WTC11 (cell line): ENCODE measurements at regions not wholly inside any gene's neighbourhood (a gene's known extent, or its start where the extent isn't known, plus 50 kb on each side); places are given as distances from the start of the nearest gene placed in this dataset.

Experiments used
- ATAC-seq: fragments of 200-7000 bp; cut with Tn5 transposase; 2 replicates; pipeline ENCODE4 v1.10.0; 2021; ENCODE audit warnings: mild to moderate bottlenecking, moderate library complexity
- CTCF ChIA-PET: fragments of 300-600 bp; sonication (Branson Sonifier 250); formaldehyde crosslinking; loops from one replicate; lab custom pipeline; 2021; ENCODE audit warnings: antibody characterized with exemption; lab: Charles Lee
- POLR2A ChIA-PET: fragments of 350-600 bp; sonication (Branson Sonifier 250); formaldehyde crosslinking; loops from one replicate; lab custom pipeline; 2021; ENCODE audit warnings: antibody characterized with exemption; lab: Charles Lee
- DNase-seq: peaks from one replicate; pipeline ENCODE4 v3.0.0; 2021; ENCODE audit warnings: low spot score
- H3K27ac Mint-ChIP-seq: 2 replicates; pipeline ENCODE4 v1.8.0; 2021; ENCODE audit warnings: mixed read lengths
- H3K27me3 Mint-ChIP-seq: 2 replicates; pipeline ENCODE4 v1.8.0; 2021; ENCODE audit warnings: low read depth, mild to moderate bottlenecking, moderate library complexity, mixed read lengths
- H3K36me3 Mint-ChIP-seq: 2 replicates; pipeline ENCODE4 v1.8.0; 2021; ENCODE audit warnings: mixed read lengths
- H3K4me1 Mint-ChIP-seq: 2 replicates; pipeline ENCODE4 v1.8.0; 2022; ENCODE audit warnings: mixed read lengths
- H3K4me3 Mint-ChIP-seq: 2 replicates; pipeline ENCODE4 v1.8.0; 2021; ENCODE audit warnings: mild to moderate bottlenecking, moderate library complexity, mixed read lengths
- H3K9me3 Mint-ChIP-seq: 2 replicates; pipeline ENCODE4 v1.8.0; 2021; ENCODE audit warnings: mixed read lengths
- CREB1 ChIP-seq: sonication (generic); formaldehyde crosslinking; IDR thresholded peaks from 2 replicates; pipeline ENCODE4 v1.8.0; 2023; ENCODE audit warnings: mild to moderate bottlenecking, missing genetic modification reagents
- EMX1 ChIP-seq: fragments of 250-450 bp; sonication (Bioruptor Pico); IDR thresholded peaks from 2 replicates; pipeline ENCODE4 v1.8.0; 2021; ENCODE audit warnings: mild to moderate bottlenecking
- GTF2I ChIP-seq: fragments of 250-450 bp; sonication (Bioruptor Pico); conservative IDR thresholded peaks from 2 replicates; pipeline ENCODE4 v1.4.0; 2021; ENCODE audit warnings: mild to moderate bottlenecking
- NFATC4 ChIP-seq: fragments of 250-450 bp; sonication (Bioruptor Pico); IDR thresholded peaks from 2 replicates; pipeline ENCODE4 v1.9.0; 2021; ENCODE audit warnings: mild to moderate bottlenecking
- NFYB ChIP-seq: sonication (generic); formaldehyde crosslinking; conservative IDR thresholded peaks from 2 replicates; pipeline ENCODE4 v1.8.0; 2022; ENCODE audit warnings: low read depth, missing genetic modification reagents
- ZNF219 ChIP-seq: sonication (generic); formaldehyde crosslinking; IDR thresholded peaks from 2 replicates; pipeline ENCODE4 v1.8.0; 2023; ENCODE audit warnings: missing genetic modification reagents, mild to moderate bottlenecking, borderline replicate concordance
- ZNF317 ChIP-seq: sonication (generic); formaldehyde crosslinking; IDR thresholded peaks from 2 replicates; pipeline ENCODE4 v1.8.1; 2023; ENCODE audit warnings: low read depth, mild to moderate bottlenecking, moderate library complexity, missing genetic modification reagents, borderline replicate concordance
- TF ChIP-seq, protein P1 (sequence below): sonication (generic); formaldehyde crosslinking; IDR thresholded peaks from 2 replicates; pipeline ENCODE4 v1.8.0; 2023; ENCODE audit warnings: missing genetic modification reagents, mild to moderate bottlenecking, borderline replicate concordance
- TF ChIP-seq, protein P2 (sequence below): sonication (generic); formaldehyde crosslinking; IDR thresholded peaks from 2 replicates; pipeline ENCODE4 v1.8.1; 2023; ENCODE audit warnings: mild to moderate bottlenecking, moderate library complexity, missing genetic modification reagents
- TF ChIP-seq, protein P3 (sequence below): sonication (generic); formaldehyde crosslinking; conservative IDR thresholded peaks from 2 replicates; pipeline ENCODE4 v1.8.1; 2023; ENCODE audit warnings: mild to moderate bottlenecking, low read depth, missing genetic modification reagents, moderate library complexity
- TF ChIP-seq, protein P4 (sequence below): sonication (generic); formaldehyde crosslinking; IDR thresholded peaks from 2 replicates; pipeline ENCODE4 v1.8.1; 2023; ENCODE audit warnings: mild to moderate bottlenecking, missing genetic modification reagents, moderate library complexity
- TF ChIP-seq, protein P5 (sequence below): fragments of 250-450 bp; sonication (Bioruptor Pico); IDR thresholded peaks from 2 replicates; pipeline ENCODE4 v1.8.0; 2021; ENCODE audit warnings: mild to moderate bottlenecking
- TF ChIP-seq, protein P6 (sequence below): sonication (generic); formaldehyde crosslinking; IDR thresholded peaks from 2 replicates; pipeline ENCODE4 v1.8.0; 2022; ENCODE audit warnings: missing genetic modification reagents
- TF ChIP-seq, protein P7 (sequence below): sonication (generic); formaldehyde crosslinking; IDR thresholded peaks from 2 replicates; pipeline ENCODE4 v1.8.0; 2022; ENCODE audit warnings: mild to moderate bottlenecking, missing genetic modification reagents

DNA sequence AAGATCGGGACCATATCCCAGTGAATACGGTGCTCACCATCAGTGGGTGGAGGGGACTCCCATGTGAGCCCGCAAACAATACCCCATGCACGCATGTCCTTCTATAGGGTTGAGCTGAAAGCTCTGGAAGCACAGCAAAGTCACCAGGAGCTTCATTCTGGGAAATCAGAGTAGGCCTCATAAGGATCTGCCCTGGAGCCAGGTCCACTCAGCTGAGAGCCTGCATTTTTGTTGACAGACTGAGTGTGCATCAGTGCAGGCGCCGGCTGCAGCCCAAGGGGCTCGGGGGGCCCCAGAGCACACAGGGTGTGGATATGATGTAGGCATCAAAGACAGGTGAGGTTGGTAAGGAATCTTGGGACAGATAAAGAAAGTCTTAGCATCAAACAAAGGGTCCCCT, 79.8 kb upstream of the CD93 start (continued):
- TF ChIP-seq NFYB (CRISPR knock-in tag), result no peak
- TF ChIP-seq, all 79 proteins: peak for 0

DNA sequence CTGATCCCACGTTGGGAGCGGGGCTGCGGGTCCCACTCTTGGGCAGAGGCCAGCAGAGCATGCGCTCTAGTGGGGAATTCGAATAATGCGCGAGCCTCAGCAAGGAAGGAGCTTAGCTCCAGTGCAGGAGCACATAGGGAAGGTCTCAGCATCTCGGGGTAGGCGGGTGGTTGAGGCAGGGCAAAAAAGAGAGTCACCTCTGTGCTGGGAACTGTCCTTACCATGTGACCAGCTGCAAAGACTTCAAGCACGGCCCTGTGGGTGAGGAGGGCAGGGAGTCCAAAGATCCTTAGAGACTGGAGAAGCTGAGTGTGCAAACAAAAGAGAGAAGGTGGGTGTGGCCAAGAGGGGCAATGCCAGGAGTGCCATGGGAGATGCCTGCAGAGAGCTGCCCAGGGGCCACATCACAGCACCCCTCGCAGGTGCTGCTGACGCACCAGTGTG, 79.2 kb upstream of the CD93 start:
- no peak overlapping the region for H3K4me3 Mint-ChIP-seq
- no peak overlapping the region for H3K27ac Mint-ChIP-seq
- DNase-seq, result peak; percentile 34
- no peaks in the 10 kb centered on the region for H3K27me3 Mint-ChIP-seq
- TF ChIP-seq NFATC4 (CRISPR knock-in tag), result no peak
- TF ChIP-seq, protein P1, sequence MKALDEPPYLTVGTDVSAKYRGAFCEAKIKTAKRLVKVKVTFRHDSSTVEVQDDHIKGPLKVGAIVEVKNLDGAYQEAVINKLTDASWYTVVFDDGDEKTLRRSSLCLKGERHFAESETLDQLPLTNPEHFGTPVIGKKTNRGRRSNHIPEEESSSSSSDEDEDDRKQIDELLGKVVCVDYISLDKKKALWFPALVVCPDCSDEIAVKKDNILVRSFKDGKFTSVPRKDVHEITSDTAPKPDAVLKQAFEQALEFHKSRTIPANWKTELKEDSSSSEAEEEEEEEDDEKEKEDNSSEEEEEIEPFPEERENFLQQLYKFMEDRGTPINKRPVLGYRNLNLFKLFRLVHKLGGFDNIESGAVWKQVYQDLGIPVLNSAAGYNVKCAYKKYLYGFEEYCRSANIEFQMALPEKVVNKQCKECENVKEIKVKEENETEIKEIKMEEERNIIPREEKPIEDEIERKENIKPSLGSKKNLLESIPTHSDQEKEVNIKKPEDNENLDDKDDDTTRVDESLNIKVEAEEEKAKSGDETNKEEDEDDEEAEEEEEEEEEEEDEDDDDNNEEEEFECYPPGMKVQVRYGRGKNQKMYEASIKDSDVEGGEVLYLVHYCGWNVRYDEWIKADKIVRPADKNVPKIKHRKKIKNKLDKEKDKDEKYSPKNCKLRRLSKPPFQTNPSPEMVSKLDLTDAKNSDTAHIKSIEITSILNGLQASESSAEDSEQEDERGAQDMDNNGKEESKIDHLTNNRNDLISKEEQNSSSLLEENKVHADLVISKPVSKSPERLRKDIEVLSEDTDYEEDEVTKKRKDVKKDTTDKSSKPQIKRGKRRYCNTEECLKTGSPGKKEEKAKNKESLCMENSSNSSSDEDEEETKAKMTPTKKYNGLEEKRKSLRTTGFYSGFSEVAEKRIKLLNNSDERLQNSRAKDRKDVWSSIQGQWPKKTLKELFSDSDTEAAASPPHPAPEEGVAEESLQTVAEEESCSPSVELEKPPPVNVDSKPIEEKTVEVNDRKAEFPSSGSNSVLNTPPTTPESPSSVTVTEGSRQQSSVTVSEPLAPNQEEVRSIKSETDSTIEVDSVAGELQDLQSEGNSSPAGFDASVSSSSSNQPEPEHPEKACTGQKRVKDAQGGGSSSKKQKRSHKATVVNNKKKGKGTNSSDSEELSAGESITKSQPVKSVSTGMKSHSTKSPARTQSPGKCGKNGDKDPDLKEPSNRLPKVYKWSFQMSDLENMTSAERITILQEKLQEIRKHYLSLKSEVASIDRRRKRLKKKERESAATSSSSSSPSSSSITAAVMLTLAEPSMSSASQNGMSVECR (CRISPR knock-in tag), result no peak
- H3K9me3 Mint-ChIP-seq, result peaks cover 3% of the 10 kb centered on the region; the same call in 1 of the 2 replicates
- ATAC-seq, result peak; percentile 74
- no peaks in the 10 kb centered on the region for H3K36me3 Mint-ChIP-seq
- ChIA-PET POLR2A (no interaction called here), CTCF (interaction anchor here (0.9 to 2.9 kb wide), 11 partner anchors 14 to 175 kb away, joined by 3 to 31 read pairs (median 4); partner anchors contain the start of gene THBD)
- peaks cover 10% of the 10 kb centered on the region for H3K4me1 Mint-ChIP-seq

DNA sequence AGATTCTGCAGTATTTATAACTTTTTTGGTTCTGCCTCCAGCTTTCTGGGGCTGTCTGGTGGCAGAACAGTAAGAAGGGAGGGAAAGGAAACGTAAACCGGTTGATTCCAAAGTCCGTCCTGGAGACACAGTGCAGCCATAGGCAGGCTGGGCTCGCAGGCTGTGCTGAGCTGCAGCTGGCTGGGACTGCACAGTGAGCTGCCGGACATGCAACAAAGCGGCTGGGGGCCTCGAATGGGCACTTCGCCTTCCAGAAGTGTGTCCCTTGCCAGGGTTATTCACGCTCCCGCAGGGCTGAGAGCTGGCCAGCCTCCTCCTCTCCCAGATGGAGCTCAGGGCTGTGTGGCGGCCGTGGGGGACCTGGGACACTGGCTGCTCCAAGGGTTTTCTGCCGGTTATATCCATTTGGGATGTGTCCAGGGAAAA, 78.1 kb upstream of the CD93 start:
- no peak overlapping the region for H3K4me3 Mint-ChIP-seq
- ATAC-seq (no peak), DNase-seq (no peak)
- no peaks in the 10 kb centered on the region for H3K36me3 Mint-ChIP-seq
- no peak overlapping the region for H3K27ac Mint-ChIP-seq
- H3K4me1 Mint-ChIP-seq, result peaks cover 20% of the 10 kb centered on the region
- no peaks in the 10 kb centered on the region for H3K27me3 Mint-ChIP-seq
- ChIA-PET CTCF (interaction anchor here (1.0 to 2.9 kb wide), 5 partner anchors 74 to 116 kb away, joined by 3 to 31 read pairs (median 3); partner anchors contain the start of gene THBD), POLR2A (no interaction called here)
- peaks cover 3% of the 10 kb centered on the region; the same call in 1 of the 2 replicates for H3K9me3 Mint-ChIP-seq
- TF ChIP-seq, protein P2, sequence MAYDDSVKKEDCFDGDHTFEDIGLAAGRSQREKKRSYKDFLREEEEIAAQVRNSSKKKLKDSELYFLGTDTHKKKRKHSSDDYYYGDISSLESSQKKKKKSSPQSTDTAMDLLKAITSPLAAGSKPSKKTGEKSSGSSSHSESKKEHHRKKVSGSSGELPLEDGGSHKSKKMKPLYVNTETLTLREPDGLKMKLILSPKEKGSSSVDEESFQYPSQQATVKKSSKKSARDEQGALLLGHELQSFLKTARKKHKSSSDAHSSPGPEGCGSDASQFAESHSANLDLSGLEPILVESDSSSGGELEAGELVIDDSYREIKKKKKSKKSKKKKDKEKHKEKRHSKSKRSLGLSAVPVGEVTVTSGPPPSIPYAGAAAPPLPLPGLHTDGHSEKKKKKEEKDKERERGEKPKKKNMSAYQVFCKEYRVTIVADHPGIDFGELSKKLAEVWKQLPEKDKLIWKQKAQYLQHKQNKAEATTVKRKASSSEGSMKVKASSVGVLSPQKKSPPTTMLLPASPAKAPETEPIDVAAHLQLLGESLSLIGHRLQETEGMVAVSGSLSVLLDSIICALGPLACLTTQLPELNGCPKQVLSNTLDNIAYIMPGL (CRISPR knock-in tag), result no peak
- TF ChIP-seq, protein P3, sequence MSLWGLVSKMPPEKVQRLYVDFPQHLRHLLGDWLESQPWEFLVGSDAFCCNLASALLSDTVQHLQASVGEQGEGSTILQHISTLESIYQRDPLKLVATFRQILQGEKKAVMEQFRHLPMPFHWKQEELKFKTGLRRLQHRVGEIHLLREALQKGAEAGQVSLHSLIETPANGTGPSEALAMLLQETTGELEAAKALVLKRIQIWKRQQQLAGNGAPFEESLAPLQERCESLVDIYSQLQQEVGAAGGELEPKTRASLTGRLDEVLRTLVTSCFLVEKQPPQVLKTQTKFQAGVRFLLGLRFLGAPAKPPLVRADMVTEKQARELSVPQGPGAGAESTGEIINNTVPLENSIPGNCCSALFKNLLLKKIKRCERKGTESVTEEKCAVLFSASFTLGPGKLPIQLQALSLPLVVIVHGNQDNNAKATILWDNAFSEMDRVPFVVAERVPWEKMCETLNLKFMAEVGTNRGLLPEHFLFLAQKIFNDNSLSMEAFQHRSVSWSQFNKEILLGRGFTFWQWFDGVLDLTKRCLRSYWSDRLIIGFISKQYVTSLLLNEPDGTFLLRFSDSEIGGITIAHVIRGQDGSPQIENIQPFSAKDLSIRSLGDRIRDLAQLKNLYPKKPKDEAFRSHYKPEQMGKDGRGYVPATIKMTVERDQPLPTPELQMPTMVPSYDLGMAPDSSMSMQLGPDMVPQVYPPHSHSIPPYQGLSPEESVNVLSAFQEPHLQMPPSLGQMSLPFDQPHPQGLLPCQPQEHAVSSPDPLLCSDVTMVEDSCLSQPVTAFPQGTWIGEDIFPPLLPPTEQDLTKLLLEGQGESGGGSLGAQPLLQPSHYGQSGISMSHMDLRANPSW (CRISPR knock-in tag), result no peak
- no peak for TF ChIP-seq EMX1 (CRISPR knock-in tag)
- no peak for TF ChIP-seq GTF2I (CRISPR knock-in tag)
- no peak for TF ChIP-seq CREB1 (CRISPR knock-in tag)
- TF ChIP-seq, protein P4, sequence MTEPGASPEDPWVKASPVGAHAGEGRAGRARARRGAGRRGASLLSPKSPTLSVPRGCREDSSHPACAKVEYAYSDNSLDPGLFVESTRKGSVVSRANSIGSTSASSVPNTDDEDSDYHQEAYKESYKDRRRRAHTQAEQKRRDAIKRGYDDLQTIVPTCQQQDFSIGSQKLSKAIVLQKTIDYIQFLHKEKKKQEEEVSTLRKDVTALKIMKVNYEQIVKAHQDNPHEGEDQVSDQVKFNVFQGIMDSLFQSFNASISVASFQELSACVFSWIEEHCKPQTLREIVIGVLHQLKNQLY, result no peak
- TF ChIP-seq, protein P5, sequence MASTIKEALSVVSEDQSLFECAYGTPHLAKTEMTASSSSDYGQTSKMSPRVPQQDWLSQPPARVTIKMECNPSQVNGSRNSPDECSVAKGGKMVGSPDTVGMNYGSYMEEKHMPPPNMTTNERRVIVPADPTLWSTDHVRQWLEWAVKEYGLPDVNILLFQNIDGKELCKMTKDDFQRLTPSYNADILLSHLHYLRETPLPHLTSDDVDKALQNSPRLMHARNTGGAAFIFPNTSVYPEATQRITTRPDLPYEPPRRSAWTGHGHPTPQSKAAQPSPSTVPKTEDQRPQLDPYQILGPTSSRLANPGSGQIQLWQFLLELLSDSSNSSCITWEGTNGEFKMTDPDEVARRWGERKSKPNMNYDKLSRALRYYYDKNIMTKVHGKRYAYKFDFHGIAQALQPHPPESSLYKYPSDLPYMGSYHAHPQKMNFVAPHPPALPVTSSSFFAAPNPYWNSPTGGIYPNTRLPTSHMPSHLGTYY (CRISPR knock-in tag), result no peak
- TF ChIP-seq ZNF219 (CRISPR knock-in tag), result no peak
- TF ChIP-seq, protein P6, sequence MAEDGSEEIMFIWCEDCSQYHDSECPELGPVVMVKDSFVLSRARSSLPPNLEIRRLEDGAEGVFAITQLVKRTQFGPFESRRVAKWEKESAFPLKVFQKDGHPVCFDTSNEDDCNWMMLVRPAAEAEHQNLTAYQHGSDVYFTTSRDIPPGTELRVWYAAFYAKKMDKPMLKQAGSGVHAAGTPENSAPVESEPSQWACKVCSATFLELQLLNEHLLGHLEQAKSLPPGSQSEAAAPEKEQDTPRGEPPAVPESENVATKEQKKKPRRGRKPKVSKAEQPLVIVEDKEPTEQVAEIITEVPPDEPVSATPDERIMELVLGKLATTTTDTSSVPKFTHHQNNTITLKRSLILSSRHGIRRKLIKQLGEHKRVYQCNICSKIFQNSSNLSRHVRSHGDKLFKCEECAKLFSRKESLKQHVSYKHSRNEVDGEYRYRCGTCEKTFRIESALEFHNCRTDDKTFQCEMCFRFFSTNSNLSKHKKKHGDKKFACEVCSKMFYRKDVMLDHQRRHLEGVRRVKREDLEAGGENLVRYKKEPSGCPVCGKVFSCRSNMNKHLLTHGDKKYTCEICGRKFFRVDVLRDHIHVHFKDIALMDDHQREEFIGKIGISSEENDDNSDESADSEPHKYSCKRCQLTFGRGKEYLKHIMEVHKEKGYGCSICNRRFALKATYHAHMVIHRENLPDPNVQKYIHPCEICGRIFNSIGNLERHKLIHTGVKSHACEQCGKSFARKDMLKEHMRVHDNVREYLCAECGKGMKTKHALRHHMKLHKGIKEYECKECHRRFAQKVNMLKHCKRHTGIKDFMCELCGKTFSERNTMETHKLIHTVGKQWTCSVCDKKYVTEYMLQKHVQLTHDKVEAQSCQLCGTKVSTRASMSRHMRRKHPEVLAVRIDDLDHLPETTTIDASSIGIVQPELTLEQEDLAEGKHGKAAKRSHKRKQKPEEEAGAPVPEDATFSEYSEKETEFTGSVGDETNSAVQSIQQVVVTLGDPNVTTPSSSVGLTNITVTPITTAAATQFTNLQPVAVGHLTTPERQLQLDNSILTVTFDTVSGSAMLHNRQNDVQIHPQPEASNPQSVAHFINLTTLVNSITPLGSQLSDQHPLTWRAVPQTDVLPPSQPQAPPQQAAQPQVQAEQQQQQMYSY (CRISPR knock-in tag), result no peak
- no peak for TF ChIP-seq ZNF317 (CRISPR knock-in tag)
- TF ChIP-seq NFATC4 (CRISPR knock-in tag), result no peak
- TF ChIP-seq, protein P7, sequence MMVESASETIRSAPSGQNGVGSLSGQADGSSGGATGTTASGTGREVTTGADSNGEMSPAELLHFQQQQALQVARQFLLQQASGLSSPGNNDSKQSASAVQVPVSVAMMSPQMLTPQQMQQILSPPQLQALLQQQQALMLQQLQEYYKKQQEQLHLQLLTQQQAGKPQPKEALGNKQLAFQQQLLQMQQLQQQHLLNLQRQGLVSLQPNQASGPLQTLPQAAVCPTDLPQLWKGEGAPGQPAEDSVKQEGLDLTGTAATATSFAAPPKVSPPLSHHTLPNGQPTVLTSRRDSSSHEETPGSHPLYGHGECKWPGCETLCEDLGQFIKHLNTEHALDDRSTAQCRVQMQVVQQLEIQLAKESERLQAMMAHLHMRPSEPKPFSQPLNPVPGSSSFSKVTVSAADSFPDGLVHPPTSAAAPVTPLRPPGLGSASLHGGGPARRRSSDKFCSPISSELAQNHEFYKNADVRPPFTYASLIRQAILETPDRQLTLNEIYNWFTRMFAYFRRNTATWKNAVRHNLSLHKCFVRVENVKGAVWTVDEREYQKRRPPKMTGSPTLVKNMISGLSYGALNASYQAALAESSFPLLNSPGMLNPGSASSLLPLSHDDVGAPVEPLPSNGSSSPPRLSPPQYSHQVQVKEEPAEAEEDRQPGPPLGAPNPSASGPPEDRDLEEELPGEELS (CRISPR knock-in tag), result no peak
